Pancreas (tissue), 10 donors: ENCODE measurements at regions not wholly inside any gene's neighbourhood (a gene's known extent, or its start where the extent isn't known, plus 50 kb on each side); places are given as distances from the start of the nearest gene placed in this dataset.
"Not testable (repeated sequence)": the region's sequence is repeated elsewhere in the genome, so short reads cannot be mapped to it uniquely, and the experiment has no call there.

Experiments used
- ATAC-seq, 4 donors: fragments of 200-7000 bp; cut with Tn5 transposase; one replicate each; pipeline versions ENCODE4 v1.8.0 to v1.9.1; 2020; ENCODE audit warnings: mild to moderate bottlenecking in 4 of 4, moderate library complexity in 4 of 4
- DNase-seq, 6 donors: peaks; one replicate each; pipeline ENCODE4 v3.0.0-alpha.2; 2020
- FAIRE-seq: peaks from 2 replicates; lab custom pipeline; 2012; peaks lifted over from hg19 to GRCh38; lab: Jason Lieb, UNC
- H3K27ac ChIP-seq, 4 donors: fragments of 200-600 bp; sonication (generic); 1 replicate in 3 of 4; 2 replicates in 1 of 4; pipeline versions ENCODE4 v1.5.0 to v1.8.0; 2020
- H3K27me3 ChIP-seq, 4 donors: fragments of 200-600 bp; one replicate each; pipeline ENCODE4 v1.8.0; 2021
- H3K36me3 ChIP-seq, 3 donors: fragments of 200-600 bp; sonication (generic) in 1 of 3; one replicate each; pipeline versions ENCODE4 v1.5.0 to v1.8.0; 2020 to 2021
- H3K4me1 ChIP-seq, 3 donors: fragments of 200-600 bp; one replicate each; pipeline ENCODE4 v1.8.0; 2021
- H3K4me3 ChIP-seq, 4 donors: fragments of 200-600 bp; sonication (generic) in 2 of 4; one replicate each; pipeline versions ENCODE4 v1.5.0 to v1.8.0; 2020 to 2021
- H3K9me3 ChIP-seq, 4 donors: fragments of 200-600 bp; one replicate each; pipeline ENCODE4 v1.8.0; 2021
- CTCF ChIP-seq, 4 donors: fragments of 200-600 bp; sonication (generic) in 3 of 4; IDR thresholded peaks; one replicate each; pipeline versions ENCODE4 v1.5.0 to v1.8.0; 2021; ENCODE audit warnings: antibody characterized with exemption in 4 of 4
- WGBS, 2 donors: extraction: QIAGEN DNeasy Blood & Tissue Kit; methylation state at CpG; one replicate each; pipeline ENCODE4 v1.1.7; 2013; 5-methylcytosine and 5-hydroxymethylcytosine counted together
- intact Hi-C, 3 donors: fragments of 100-400 bp; cut with DNase I; formaldehyde crosslinking; loops; one replicate each; pipeline versions ENCODE4 v1.11.1 to v1.14.2; 2022
- donor health status: healthy with polysubstance abuse.
- donor health status: DM: no; HTN: no; CAD: no; lungs with moderate emphysema.
- donor health status: DM: no; HTN: no; CAD: no.
- donor health status: control.
- donor health status: control.
- donor health status: Bipolar disorder and iron deficiency.
- donor health status: DM: yes; HTN: yes; CAD: no.
- donor health status: DM: no; HTN: no; CAD: no.
- donor health status: DM: no; HTN: no; CAD: no.
- donor health status: DM: yes; HTN: yes; CAD: no.

GRCh38 chr5:111834926-111835599 lies 78.1 kb upstream of the NREP start:
- H3K27me3 ChIP-seq, result no peaks in the 10 kb centered on the region
- no peak for TF ChIP-seq CTCF (IDR thresholded peaks at IDR 0.05)
- no peak for DNase-seq
- no peaks in the 10 kb centered on the region for H3K9me3 ChIP-seq
- ATAC-seq, result peak in 1 of 4 donors; percentile 25
- no peaks in the 10 kb centered on the region for H3K4me1 ChIP-seq
- H3K4me3 ChIP-seq, result no peak overlapping the region
- 67 to 75% methylated on average over 2 of the region's 2 CpGs for WGBS, 2 donors
- no peak for FAIRE-seq
- no peaks in the 10 kb centered on the region for H3K36me3 ChIP-seq
- intact Hi-C loops, result no loop called here
- H3K27ac ChIP-seq, result no peak overlapping the region

GRCh38 chr5:111830333-111830732 lies 73.3 kb upstream of the NREP start:
- TF ChIP-seq CTCF (IDR thresholded peaks at IDR 0.05), result no peak
- Histone ChIP-seq H3K9me3 (no peaks in the 10 kb centered on the region), H3K4me1 (no peaks in the 10 kb centered on the region), H3K36me3 (no peaks in the 10 kb centered on the region), H3K27me3 (no peaks in the 10 kb centered on the region), H3K27ac (no peak overlapping the region), H3K4me3 (no peak overlapping the region)
- no peak for ATAC-seq
- no peak for DNase-seq
- WGBS, 2 donors, result 90 to 100% methylated on average over 1 of the region's 1 CpG
- intact Hi-C loops, result no loop called here
- no peak for FAIRE-seq

- FAIRE-seq, result no peak
- H3K4me1 ChIP-seq, result no peaks in the 10 kb centered on the region
- no peak for DNase-seq
- no peak for ATAC-seq
- H3K9me3 ChIP-seq, result no peaks in the 10 kb centered on the region
- intact Hi-C loops, result no loop called here
- no peaks in the 10 kb centered on the region for H3K36me3 ChIP-seq
- WGBS, 2 donors, result 94 to 100% methylated on average over 1 of the region's 1 CpG
- no peak for TF ChIP-seq CTCF (IDR thresholded peaks at IDR 0.05)
- no peak overlapping the region for H3K4me3 ChIP-seq
- H3K27me3 ChIP-seq, result no peaks in the 10 kb centered on the region
- H3K27ac ChIP-seq, result no peak overlapping the region
Measured at GRCh38 chr5:111829701-111830100, 72.7 kb upstream of the NREP start.

GRCh38 chr5:111826064-111826463 lies 69.1 kb upstream of the NREP start:
- 88 to 91% methylated on average over 6 of the region's 6 CpGs for WGBS, 2 donors
- H3K4me3 ChIP-seq, result no peak overlapping the region
- FAIRE-seq (no peak), DNase-seq (no peak), ATAC-seq (no peak)
- intact Hi-C loops, result no loop called here
- H3K9me3 ChIP-seq, result no peaks in the 10 kb centered on the region
- no peak overlapping the region for H3K27ac ChIP-seq
- TF ChIP-seq CTCF (IDR thresholded peaks at IDR 0.05), result no peak
- no peaks in the 10 kb centered on the region for H3K4me1 ChIP-seq
- H3K27me3 ChIP-seq, result no peaks in the 10 kb centered on the region
- no peaks in the 10 kb centered on the region for H3K36me3 ChIP-seq

GRCh38 chr5:111820072-111820471 lies 63.1 kb upstream of the NREP start:
- Histone ChIP-seq H3K27me3 (no peaks in the 10 kb centered on the region), H3K4me3 (no peak overlapping the region), H3K4me1 (no peaks in the 10 kb centered on the region), H3K9me3 (no peaks in the 10 kb centered on the region), H3K27ac (no peak overlapping the region), H3K36me3 (no peaks in the 10 kb centered on the region)
- 64 to 74% methylated on average over 5 of the region's 5 CpGs for WGBS, 2 donors
- intact Hi-C loops, result no loop called here
- FAIRE-seq (no peak), DNase-seq (no peak), ATAC-seq (no peak)
- TF ChIP-seq CTCF (IDR thresholded peaks at IDR 0.05), result no peak

- ATAC-seq, DNase-seq, intact Hi-C loops, H3K4me1 ChIP-seq, H3K36me3 ChIP-seq, FAIRE-seq, H3K27ac ChIP-seq, H3K9me3 ChIP-seq, H3K4me3 ChIP-seq, H3K27me3 ChIP-seq: not testable (repeated sequence)
- WGBS, 2 donors, result 92 to 95% methylated on average over 1 of the region's 1 CpG
Measured at GRCh38 chr5:111819028-111819427, 62.0 kb upstream of the NREP start.
